ENCODE measurements at regions not wholly inside any gene's neighbourhood (a gene's known extent, or its start where the extent isn't known, plus 50 kb on each side); places are given as distances from the start of the nearest gene placed in this dataset.

- Histone ChIP-seq H3K4me1 (ENCODE audit: control insufficient read depth in 1 of 2, insufficient read depth in 2 of 2, low read length in 2 of 2) (peaks cover 0 to 22% of the 10 kb centered on the region in 2 donors), H3K4me3 (ENCODE audit: low read depth in 1 of 2, low read length in 2 of 2) (no peak overlapping the region), H3K27me3 (ENCODE audit: low read depth, low read length) (no peaks in the 10 kb centered on the region), H3K36me3 (ENCODE audit: control insufficient read depth in 1 of 2, insufficient read depth in 2 of 2, low read length in 2 of 2) (no peaks in the 10 kb centered on the region), H3K9me3 (ENCODE audit: control insufficient read depth in 1 of 2, low read length in 2 of 2) (no peaks in the 10 kb centered on the region), H3K27ac (ENCODE audit: low read length) (no peak overlapping the region)
Measured at GRCh38 chr2:204027091-204027490, 90.5 kb downstream of the ICOS start.

- Histone ChIP-seq H3K9me3 (ENCODE audit: control insufficient read depth in 1 of 2, low read length in 2 of 2) (no peaks in the 10 kb centered on the region), H3K27me3 (ENCODE audit: low read depth, low read length) (no peaks in the 10 kb centered on the region), H3K4me1 (ENCODE audit: control insufficient read depth in 1 of 2, insufficient read depth in 2 of 2, low read length in 2 of 2) (peaks cover 0 to 15% of the 10 kb centered on the region in 2 donors), H3K27ac (ENCODE audit: low read length) (no peak overlapping the region), H3K36me3 (ENCODE audit: control insufficient read depth in 1 of 2, insufficient read depth in 2 of 2, low read length in 2 of 2) (no peaks in the 10 kb centered on the region), H3K4me3 (ENCODE audit: low read depth in 1 of 2, low read length in 2 of 2) (no peak overlapping the region)
Measured at GRCh38 chr2:204030322-204030721, 93.8 kb downstream of the ICOS start.

DNA sequence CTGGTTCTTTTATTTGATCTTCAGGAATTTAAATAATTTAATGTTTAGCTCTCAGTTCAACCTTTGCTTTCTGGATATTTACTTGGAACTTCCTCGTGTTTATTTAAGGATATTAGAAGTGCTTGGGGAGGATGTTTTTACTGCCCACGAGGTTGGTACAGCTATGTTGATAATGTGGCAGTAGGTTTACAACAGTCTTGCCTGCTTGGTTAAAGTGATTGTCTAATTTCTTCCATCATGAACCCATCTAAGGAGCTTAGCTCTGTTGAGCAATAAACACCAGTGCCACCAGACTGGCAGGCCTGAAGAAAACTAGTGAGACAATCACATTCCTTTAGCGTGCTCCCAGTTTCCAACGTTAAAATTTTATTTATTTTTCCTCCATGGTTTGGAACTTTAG is 94.5 kb downstream of the ICOS start:
- H3K4me1 ChIP-seq (ENCODE audit: control insufficient read depth in 1 of 2, insufficient read depth in 2 of 2, low read length in 2 of 2), result peaks cover 0 to 15% of the 10 kb centered on the region in 2 donors
- H3K36me3 ChIP-seq (ENCODE audit: control insufficient read depth in 1 of 2, insufficient read depth in 2 of 2, low read length in 2 of 2), result no peaks in the 10 kb centered on the region
- no peak overlapping the region for H3K4me3 ChIP-seq (ENCODE audit: low read depth in 1 of 2, low read length in 2 of 2)
- no peaks in the 10 kb centered on the region for H3K9me3 ChIP-seq (ENCODE audit: control insufficient read depth in 1 of 2, low read length in 2 of 2)
- no peak overlapping the region for H3K27ac ChIP-seq (ENCODE audit: low read length)
- no peaks in the 10 kb centered on the region for H3K27me3 ChIP-seq (ENCODE audit: low read depth, low read length)

GRCh38 chr2:204032301-204032700 is 95.7 kb downstream of the ICOS start:
- H3K36me3 ChIP-seq (ENCODE audit: control insufficient read depth in 1 of 2, insufficient read depth in 2 of 2, low read length in 2 of 2), result no peaks in the 10 kb centered on the region

DNA sequence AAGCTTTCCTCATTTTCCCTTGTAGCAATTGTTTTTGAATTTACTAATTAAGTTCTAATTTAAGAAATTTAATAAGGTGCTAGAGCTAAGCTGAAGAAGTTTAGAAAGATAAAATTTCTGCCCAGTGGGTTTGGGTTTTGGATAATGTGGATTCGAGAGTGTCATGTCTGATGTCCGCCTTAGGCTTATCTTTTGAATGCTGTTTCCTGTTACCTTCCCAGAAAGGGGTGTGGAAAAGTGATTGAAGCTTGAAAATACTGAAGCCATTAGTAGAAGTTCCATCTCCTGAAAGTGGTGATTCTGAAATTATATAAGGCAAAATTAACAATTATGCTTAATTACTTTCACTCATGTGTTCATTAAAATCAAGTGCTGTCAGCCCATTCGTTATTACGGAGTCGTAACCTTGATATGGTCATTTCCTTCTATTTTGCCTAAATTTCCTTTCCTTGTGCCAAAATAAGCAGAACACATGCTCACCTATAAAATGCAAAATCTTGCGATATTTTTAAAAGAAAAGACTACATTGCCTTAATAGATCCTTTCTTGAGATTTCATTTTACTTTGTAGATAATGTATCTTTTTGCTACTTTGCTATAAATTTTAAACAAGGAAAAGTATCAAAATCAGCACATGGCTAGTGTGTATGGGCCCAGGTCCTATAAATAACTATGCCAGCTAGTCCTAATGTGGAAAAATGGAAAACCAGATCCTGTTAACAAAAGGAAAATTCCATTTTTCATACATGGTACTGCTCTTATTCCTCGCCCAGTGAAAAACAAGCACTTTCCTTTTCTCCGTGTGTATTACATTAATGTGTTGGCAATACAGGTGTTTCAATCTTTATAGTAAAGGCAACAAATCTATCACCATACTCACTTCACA is 97.3 kb downstream of the ICOS start:
- no peaks in the 10 kb centered on the region for H3K36me3 ChIP-seq (ENCODE audit: control insufficient read depth in 1 of 2, insufficient read depth in 2 of 2, low read length in 2 of 2)
- H3K27ac ChIP-seq (ENCODE audit: low read length), result no peak overlapping the region
- no peak overlapping the region for H3K4me3 ChIP-seq (ENCODE audit: low read depth in 1 of 2, low read length in 2 of 2)
- H3K4me1 ChIP-seq (ENCODE audit: control insufficient read depth in 1 of 2, insufficient read depth in 2 of 2, low read length in 2 of 2), result peaks cover 0 to 21% of the 10 kb centered on the region in 2 donors
- no peaks in the 10 kb centered on the region for H3K9me3 ChIP-seq (ENCODE audit: control insufficient read depth in 1 of 2, low read length in 2 of 2)
- no peaks in the 10 kb centered on the region for H3K27me3 ChIP-seq (ENCODE audit: low read depth, low read length)

More at GRCh38 chr2:204032301-204032700, 95.7 kb downstream of the ICOS start:
- Histone ChIP-seq H3K27me3 (ENCODE audit: low read depth, low read length) (no peaks in the 10 kb centered on the region), H3K4me1 (ENCODE audit: control insufficient read depth in 1 of 2, insufficient read depth in 2 of 2, low read length in 2 of 2) (peaks cover 0 to 17% of the 10 kb centered on the region in 2 donors), H3K27ac (ENCODE audit: low read length) (no peak overlapping the region), H3K4me3 (ENCODE audit: low read depth in 1 of 2, low read length in 2 of 2) (no peak overlapping the region), H3K9me3 (ENCODE audit: control insufficient read depth in 1 of 2, low read length in 2 of 2) (no peaks in the 10 kb centered on the region)

DNA sequence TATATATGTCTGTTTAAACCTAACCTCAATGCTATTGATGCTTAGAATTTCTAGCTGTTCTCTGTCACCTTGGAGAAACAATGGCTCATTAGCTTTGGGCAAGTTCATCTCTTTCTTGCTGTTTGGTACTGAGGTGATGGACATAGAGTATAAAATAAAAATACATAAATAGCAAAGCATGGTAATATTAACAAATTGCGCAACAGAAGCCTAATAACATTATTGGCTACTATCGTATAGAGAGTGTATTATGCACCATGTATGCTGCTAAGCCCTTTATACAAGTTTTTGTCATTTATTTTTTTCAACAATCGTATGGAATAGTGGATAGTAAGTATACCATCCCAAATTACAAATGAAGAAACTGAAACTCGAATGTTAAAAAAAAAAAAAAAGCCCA is 100.1 kb downstream of the ICOS start:
- peaks cover 0 to 2% of the 10 kb centered on the region in 2 donors for H3K9me3 ChIP-seq (ENCODE audit: control insufficient read depth in 1 of 2, low read length in 2 of 2)
- no peak overlapping the region for H3K4me3 ChIP-seq (ENCODE audit: low read depth in 1 of 2, low read length in 2 of 2)
- H3K27ac ChIP-seq (ENCODE audit: low read length), result no peak overlapping the region
- H3K4me1 ChIP-seq (ENCODE audit: control insufficient read depth in 1 of 2, insufficient read depth in 2 of 2, low read length in 2 of 2), result peaks cover 0 to 12% of the 10 kb centered on the region in 2 donors
- no peaks in the 10 kb centered on the region for H3K36me3 ChIP-seq (ENCODE audit: control insufficient read depth in 1 of 2, insufficient read depth in 2 of 2, low read length in 2 of 2)
- H3K27me3 ChIP-seq (ENCODE audit: low read depth, low read length), result no peaks in the 10 kb centered on the region

GRCh38 chr2:204037286-204037685 is 100.7 kb downstream of the ICOS start:
- H3K4me1 ChIP-seq (ENCODE audit: control insufficient read depth in 1 of 2, insufficient read depth in 2 of 2, low read length in 2 of 2), result peaks cover 0 to 7% of the 10 kb centered on the region in 2 donors
- H3K27me3 ChIP-seq (ENCODE audit: low read depth, low read length), result no peaks in the 10 kb centered on the region
- H3K9me3 ChIP-seq (ENCODE audit: control insufficient read depth in 1 of 2, low read length in 2 of 2), result peaks cover 0 to 5% of the 10 kb centered on the region in 2 donors
- H3K4me3 ChIP-seq (ENCODE audit: low read depth in 1 of 2, low read length in 2 of 2), result no peak overlapping the region
- H3K27ac ChIP-seq (ENCODE audit: low read length), result no peak overlapping the region
- no peaks in the 10 kb centered on the region for H3K36me3 ChIP-seq (ENCODE audit: control insufficient read depth in 1 of 2, insufficient read depth in 2 of 2, low read length in 2 of 2)

DNA sequence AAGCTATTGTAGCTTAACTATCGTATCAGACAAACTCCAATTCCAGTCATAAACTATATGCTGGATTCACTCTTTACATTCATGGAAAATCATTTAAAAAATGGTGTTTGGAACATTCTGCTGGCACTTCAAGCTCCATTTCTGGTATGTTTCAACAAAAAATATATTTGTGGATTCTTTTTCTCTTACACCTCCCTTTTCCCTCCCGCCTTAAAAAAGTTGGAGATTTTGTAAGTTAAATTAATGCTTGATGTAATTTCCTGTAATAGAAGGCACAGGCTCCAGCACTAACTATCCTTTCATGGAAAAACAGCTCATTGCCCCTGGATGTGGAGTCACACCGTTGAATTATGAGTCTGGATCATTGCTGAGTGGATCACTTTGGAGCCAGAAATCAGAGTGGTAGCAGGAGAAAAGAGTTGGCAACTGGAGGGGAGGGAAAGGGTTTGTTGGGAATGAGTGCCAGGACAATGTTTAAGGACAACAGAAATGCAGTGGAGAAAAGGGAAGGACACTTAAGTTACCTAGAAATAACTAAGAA is 102.8 kb downstream of the ICOS start:
- Histone ChIP-seq H3K9me3 (ENCODE audit: control insufficient read depth in 1 of 2, low read length in 2 of 2) (peaks cover 0 to 5% of the 10 kb centered on the region in 2 donors), H3K4me1 (ENCODE audit: control insufficient read depth in 1 of 2, insufficient read depth in 2 of 2, low read length in 2 of 2) (peaks cover 0 to 7% of the 10 kb centered on the region in 2 donors), H3K36me3 (ENCODE audit: control insufficient read depth in 1 of 2, insufficient read depth in 2 of 2, low read length in 2 of 2) (no peaks in the 10 kb centered on the region), H3K27ac (ENCODE audit: low read length) (no peak overlapping the region), H3K27me3 (ENCODE audit: low read depth, low read length) (no peaks in the 10 kb centered on the region), H3K4me3 (ENCODE audit: low read depth in 1 of 2, low read length in 2 of 2) (no peak overlapping the region)

- no peak overlapping the region for H3K4me3 ChIP-seq (ENCODE audit: low read depth in 1 of 2, low read length in 2 of 2)
- H3K27ac ChIP-seq (ENCODE audit: low read length), result no peak overlapping the region
- H3K36me3 ChIP-seq (ENCODE audit: control insufficient read depth in 1 of 2, insufficient read depth in 2 of 2, low read length in 2 of 2), result no peaks in the 10 kb centered on the region
- peaks cover 0 to 7% of the 10 kb centered on the region in 2 donors for H3K4me1 ChIP-seq (ENCODE audit: control insufficient read depth in 1 of 2, insufficient read depth in 2 of 2, low read length in 2 of 2)
- H3K9me3 ChIP-seq (ENCODE audit: control insufficient read depth in 1 of 2, low read length in 2 of 2), result peaks cover 0 to 5% of the 10 kb centered on the region in 2 donors
- no peaks in the 10 kb centered on the region for H3K27me3 ChIP-seq (ENCODE audit: low read depth, low read length)
Measured at GRCh38 chr2:204040016-204040415, 103.5 kb downstream of the ICOS start.

DNA sequence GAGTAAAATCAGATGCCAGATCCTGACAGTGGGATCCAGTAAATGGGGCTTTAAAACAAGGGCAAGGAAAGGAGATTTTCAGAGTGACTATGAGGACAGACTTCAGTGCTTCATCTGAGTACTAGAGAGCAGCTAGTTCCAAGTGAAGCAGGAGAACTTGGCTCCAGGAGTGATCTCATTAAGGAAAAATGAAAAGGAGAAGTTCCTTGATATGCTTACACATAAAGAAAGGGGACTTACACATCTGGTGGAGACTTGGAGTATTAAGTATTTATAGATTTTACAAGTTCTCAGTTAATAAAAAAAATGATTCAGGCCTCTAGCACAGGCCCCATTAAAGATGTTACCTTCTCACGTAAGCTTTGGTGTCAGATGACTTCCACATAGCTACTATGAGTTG is 105.8 kb downstream of the ICOS start:
- H3K4me3 ChIP-seq (ENCODE audit: low read depth in 1 of 2, low read length in 2 of 2), result no peak overlapping the region
- H3K4me1 ChIP-seq (ENCODE audit: control insufficient read depth in 1 of 2, insufficient read depth in 2 of 2, low read length in 2 of 2), result peaks cover 0 to 4% of the 10 kb centered on the region in 2 donors
- peaks cover 0 to 5% of the 10 kb centered on the region in 2 donors for H3K9me3 ChIP-seq (ENCODE audit: control insufficient read depth in 1 of 2, low read length in 2 of 2)
- no peaks in the 10 kb centered on the region for H3K27me3 ChIP-seq (ENCODE audit: low read depth, low read length)
- H3K27ac ChIP-seq (ENCODE audit: low read length), result no peak overlapping the region
- H3K36me3 ChIP-seq (ENCODE audit: control insufficient read depth in 1 of 2, insufficient read depth in 2 of 2, low read length in 2 of 2), result no peaks in the 10 kb centered on the region

DNA sequence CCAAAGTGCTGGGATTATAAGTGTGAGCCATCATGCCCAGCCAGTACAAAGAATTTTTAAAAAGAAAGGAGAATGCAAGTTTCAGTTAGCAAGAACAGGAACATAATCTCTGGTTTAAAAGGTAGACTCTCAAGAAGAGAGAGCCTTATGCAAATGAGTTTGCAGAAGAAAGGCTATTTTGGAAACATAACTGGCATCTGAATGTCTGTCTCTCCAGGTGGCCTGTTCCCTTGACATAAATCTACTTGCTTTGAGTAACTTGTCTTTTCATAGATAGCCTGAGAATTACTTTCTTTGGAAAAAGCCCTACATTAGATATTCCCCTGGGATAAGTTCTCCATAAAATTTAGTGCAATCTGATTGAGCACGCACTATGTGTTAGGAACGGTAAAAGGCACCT is 109.6 kb downstream of the ICOS start:
- H3K4me3 ChIP-seq (ENCODE audit: low read depth in 1 of 2, low read length in 2 of 2), result no peak overlapping the region
- H3K4me1 ChIP-seq (ENCODE audit: control insufficient read depth in 1 of 2, insufficient read depth in 2 of 2, low read length in 2 of 2), result no peaks in the 10 kb centered on the region
- no peak overlapping the region for H3K27ac ChIP-seq (ENCODE audit: low read length)
- H3K9me3 ChIP-seq (ENCODE audit: control insufficient read depth in 1 of 2, low read length in 2 of 2), result peaks cover 0 to 5% of the 10 kb centered on the region in 2 donors
- no peaks in the 10 kb centered on the region for H3K27me3 ChIP-seq (ENCODE audit: low read depth, low read length)
- H3K36me3 ChIP-seq (ENCODE audit: control insufficient read depth in 1 of 2, insufficient read depth in 2 of 2, low read length in 2 of 2), result no peaks in the 10 kb centered on the region
